HepG2 (cell line): ENCODE measurements at regions not wholly inside any gene's neighbourhood (a gene's known extent, or its start where the extent isn't known, plus 50 kb on each side); places are given as distances from the start of the nearest gene placed in this dataset.

ENCODE experiments used
- ZNF12 ChIP-seq: sonication (generic); formaldehyde crosslinking; IDR thresholded peaks from 2 replicates; pipeline ENCODE4 v1.5.0; 2020; ENCODE audit warnings: missing genetic modification reagents
- TF ChIP-seq, protein P1 (sequence below): sonication (generic); formaldehyde crosslinking; IDR thresholded peaks from 2 replicates; pipeline ENCODE4 v1.5.0; 2020; ENCODE audit warnings: mild to moderate bottlenecking, missing genetic modification reagents, moderate library complexity

DNA sequence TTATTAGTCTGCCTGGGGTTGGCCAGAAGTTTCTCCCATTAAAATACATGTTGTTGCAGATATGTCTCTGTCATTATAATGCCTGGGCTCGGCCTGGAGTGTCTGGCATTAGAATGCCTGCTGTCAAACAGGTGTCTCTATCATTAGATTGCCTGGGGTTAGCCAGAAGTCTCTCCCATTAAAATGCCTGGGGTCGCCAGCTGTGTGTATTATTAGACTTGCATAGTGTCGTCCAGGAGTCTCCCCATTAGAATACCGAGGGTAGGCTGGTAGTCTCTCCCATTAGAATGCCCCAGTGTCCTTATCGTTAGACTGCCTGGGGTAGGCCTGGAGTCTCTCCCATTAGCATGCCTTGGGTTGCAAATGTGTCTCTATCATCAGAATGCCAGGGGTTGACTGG, 2270.8 kb downstream of the TP53TG3F start:
- no peak for TF ChIP-seq ZNF12
- TF ChIP-seq, protein P1, sequence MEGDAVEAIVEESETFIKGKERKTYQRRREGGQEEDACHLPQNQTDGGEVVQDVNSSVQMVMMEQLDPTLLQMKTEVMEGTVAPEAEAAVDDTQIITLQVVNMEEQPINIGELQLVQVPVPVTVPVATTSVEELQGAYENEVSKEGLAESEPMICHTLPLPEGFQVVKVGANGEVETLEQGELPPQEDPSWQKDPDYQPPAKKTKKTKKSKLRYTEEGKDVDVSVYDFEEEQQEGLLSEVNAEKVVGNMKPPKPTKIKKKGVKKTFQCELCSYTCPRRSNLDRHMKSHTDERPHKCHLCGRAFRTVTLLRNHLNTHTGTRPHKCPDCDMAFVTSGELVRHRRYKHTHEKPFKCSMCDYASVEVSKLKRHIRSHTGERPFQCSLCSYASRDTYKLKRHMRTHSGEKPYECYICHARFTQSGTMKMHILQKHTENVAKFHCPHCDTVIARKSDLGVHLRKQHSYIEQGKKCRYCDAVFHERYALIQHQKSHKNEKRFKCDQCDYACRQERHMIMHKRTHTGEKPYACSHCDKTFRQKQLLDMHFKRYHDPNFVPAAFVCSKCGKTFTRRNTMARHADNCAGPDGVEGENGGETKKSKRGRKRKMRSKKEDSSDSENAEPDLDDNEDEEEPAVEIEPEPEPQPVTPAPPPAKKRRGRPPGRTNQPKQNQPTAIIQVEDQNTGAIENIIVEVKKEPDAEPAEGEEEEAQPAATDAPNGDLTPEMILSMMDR (CRISPR knock-in tag): no peak
